GM21447 (cell line): ENCODE measurements at regions not wholly inside any gene's neighbourhood (a gene's known extent, or its start where the extent isn't known, plus 50 kb on each side); places are given as distances from the start of the nearest gene placed in this dataset.
"Not testable (repeated sequence)": the region's sequence is repeated elsewhere in the genome, so short reads cannot be mapped to it uniquely, and the experiment has no call there.

Experiments used
- ATAC-seq: cut with Tn5 transposase; IDR thresholded peaks from one replicate; pipeline ENCODE4 v1.9.1; 2021; ENCODE audit not compliant: unreplicated experiment

- no peak for ATAC-seq
These were observed 51.9 kb upstream of the TBL1XR1 start for GRCh38 chr3:177249203-177249602.

DNA sequence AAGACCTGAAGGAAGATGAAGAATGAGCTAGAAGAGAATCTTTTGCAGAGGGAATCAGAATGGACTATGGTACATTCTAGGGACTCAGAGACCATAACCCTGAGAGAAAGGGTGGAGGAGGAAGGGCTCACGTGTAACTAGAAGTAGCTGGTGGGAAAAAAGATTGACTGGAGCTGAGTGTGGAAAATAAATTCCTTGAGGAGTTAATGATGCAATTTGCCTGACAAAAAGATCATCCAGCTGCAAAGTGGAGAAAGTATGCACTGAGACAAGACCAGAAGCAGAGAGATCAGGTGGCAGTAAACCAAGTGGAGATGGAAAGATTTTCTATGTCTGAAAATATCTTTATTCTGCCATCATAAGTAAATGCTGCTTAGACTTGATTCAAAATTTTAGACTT is 52.9 kb upstream of the TBL1XR1 start:
- no peak for ATAC-seq

DNA sequence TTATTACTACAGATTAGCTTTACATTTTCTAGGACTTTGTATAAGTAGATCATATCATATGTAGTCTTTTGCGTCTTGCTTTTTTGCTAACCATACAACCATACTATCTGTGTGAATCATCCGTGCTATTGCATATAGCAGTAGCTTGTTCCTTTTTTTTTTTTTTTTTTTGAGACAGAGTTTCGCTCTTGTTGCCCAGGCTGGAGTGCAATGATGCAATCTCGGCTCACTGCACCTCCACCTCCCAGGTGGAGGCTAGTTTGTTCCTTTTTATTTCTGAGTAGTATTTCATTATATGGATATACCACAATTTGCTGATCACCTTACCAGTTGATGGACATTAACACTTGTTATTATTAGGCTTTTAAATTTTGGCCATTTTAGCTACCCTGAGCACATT is 54.5 kb upstream of the TBL1XR1 start:
- ATAC-seq = no peak

DNA sequence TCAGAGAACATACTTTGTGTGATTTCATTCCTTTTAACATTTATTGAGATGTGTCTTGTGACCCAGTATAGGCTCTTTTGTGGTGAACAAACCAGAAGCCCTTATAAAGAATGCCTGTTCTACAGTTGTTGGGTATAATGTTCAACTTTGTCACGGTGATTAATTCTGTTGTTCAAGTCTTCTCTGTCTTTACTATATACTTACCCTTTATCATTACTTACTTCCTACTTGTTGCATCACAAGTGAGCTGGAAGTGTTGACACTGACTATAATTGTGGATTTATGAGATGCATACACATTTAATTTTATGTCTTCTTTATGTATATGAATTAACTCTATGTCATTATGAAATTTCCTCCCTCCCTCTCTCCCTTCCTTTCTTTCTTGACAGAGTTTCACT is 59.7 kb upstream of the TBL1XR1 start:
- no peak for ATAC-seq

GRCh38 chr3:177257625-177258024 is 60.3 kb upstream of the TBL1XR1 start:
- no peak for ATAC-seq

GRCh38 chr3:177262396-177262795 is 65.1 kb upstream of the TBL1XR1 start:
- no peak for ATAC-seq

DNA sequence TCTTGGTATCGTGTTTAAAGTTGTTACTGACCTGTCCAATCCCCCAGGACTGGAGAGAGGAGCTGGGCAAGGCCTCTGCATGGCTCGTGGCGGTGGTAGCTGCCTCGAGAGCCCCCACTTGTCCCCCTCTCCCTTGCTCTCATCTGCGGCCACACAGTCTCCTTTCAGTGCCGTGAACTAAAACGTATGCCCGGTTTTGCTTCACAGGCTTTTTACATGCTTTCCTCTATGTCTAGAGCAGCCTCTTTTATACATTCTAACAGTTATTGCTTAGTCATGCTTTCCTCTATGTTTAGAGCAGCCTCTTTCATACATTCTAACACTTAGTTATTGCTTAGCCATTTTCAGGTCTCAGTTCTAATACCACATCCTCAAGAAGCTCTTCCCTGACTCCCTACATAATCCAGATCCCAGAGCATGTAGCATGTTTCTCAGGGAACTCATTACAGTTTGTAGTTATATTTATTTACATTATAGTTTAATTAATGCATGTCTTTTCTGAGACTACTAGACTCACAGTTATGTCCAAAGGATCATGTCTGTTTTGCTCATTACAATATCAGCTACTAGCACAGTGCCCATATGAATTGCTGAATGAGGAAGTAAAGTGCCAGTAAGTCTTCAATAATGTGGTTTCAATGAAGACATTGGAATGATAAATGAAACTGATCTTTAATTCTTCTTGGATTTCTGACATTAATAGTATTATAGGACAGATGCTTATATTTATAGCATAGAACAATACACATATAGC is 66.5 kb upstream of the TBL1XR1 start:
- ATAC-seq = no peak

GRCh38 chr3:177271811-177272501 is 74.7 kb upstream of the TBL1XR1 start:
- not testable (repeated sequence) for ATAC-seq

DNA sequence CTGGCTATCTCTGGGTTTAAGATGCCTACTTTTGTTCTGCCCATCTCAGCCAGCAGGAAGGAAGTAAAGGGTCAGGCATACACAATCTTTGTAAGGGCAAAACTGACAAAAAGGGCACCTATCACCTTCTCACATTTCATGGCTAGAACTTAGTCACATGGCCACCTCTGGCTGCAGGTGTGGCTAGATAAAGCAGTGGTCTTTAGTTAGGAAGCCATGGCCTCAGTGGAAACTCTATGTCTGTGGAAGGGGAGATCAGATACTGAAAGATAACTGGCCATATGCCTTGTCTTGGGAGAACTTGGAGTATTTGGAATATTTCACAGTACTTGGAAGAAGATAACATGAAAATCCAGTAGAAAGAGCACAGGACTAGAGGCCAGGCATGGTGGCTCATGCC is 80.7 kb upstream of the TBL1XR1 start:
- ATAC-seq = no peak

DNA sequence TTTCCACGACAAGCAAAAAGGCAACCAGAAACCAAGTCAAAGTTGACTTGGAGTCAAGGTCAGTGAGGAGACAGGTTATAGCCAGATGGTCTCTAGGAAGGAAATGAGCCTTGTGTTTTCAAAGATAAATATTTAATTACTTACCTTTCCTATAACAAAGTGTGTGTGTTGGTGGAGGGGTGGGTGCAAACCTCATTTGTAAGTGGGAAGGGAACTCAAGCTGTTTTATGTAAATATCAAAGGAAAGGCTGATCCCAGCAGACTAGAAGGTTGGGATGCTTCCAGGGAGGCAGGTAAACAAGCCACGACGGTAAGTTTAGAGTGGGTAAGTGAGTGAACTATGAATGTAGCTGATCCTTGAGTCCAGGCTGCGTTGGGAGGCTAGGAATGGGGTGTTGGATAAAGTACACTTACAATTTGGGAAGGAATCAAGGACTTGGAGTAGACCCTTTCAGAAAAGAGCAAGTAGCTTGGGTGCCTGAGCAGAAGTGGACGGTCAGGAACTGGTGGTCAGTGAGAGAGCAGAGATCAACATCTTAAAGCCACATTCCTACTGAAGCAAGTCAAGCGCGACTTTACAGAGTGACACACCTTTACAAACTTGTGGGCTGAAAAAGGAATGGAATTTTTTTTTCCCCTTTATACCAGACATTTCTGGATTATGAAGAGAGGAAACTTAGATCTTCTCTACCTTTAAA is 82.0 kb upstream of the TBL1XR1 start:
- no peak for ATAC-seq

- ATAC-seq = no peak
These were observed 84.2 kb upstream of the TBL1XR1 start for GRCh38 chr3:177281292-177282118.

DNA sequence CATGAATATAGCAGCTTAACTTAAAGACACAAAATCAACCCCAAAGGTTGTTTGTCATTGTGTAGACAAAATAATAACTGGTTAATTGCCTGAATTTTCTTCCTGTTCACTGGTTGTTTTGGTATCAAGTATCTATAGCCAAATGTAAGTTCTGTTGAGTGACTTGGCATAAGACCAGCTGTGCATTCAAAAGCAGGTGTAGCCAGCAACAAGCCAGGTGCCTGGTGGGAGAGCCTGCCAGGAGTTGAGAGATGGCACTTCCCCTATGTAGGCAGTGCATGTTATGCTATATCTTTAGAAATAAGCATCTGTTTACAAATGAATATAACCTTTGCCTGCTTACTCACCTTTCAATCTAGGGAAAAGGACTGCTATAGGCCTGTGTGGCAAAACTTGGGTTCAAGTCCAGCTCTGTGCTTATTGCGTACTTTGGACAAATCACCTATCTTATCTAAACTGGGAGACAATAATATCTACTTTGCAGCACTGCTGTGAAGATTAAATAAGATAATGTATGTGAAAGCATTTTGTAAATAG is 84.9 kb upstream of the TBL1XR1 start:
- ATAC-seq = no peak

DNA sequence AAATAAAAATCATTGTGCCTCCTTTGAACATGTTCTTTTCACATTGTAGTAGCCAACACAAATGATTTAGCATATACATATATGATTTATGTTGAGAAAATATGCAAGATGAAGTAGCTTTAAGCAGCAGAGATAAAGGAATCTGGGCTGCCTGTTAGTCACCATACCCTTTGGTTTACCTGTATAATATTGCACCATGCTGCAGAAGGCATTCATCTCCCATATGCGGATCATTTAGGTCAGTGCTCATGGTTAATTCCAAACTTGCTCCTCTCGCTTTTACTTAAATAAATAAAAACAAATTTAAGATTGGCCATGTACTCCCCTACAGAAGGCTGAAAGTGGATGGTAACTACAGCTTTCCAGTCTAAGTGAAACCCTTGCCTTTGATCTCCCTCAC is 86.7 kb upstream of the TBL1XR1 start:
- no peak for ATAC-seq

- ATAC-seq = no peak
These were observed 87.2 kb upstream of the TBL1XR1 start for GRCh38 chr3:177284383-177284881.

DNA sequence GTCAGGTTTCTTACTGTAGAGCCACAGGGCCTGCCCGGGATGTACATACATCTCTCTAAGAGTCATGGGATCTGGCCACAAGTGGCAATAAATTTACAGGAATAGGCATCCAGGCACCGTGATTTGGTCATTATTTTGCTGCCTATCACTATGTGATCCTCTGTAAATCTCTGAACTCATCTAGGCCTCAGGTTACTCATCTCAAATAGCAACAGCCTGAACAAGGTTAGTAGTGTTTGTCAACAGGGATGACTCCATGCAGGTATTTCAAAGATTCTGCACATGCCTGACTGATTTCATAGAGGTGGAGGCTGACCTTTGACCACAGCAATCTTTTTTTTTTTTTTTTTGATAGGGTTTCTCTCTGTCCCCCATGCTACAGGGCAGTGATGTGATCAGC is 88.8 kb upstream of the TBL1XR1 start:
- ATAC-seq = no peak

DNA sequence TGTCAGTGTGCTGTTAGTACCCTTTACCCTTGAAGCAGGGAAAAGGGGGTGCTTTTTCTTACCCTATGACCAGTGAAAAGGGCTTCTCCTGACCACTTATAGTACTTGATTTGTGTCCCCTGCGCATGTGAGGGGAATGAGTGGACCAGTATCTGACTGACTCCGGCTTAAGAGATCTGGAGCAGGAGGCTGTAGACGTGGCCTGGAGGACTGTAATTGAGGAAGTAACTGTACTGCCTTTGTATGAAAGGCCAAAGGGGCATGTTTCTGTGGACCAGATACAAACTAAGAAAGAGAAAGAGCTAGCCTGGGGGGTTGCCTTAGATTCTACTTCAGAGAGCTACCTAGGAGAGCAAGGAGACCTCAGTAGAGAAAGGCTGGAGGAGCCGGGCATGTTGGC is 89.9 kb upstream of the TBL1XR1 start:
- no peak for ATAC-seq

DNA sequence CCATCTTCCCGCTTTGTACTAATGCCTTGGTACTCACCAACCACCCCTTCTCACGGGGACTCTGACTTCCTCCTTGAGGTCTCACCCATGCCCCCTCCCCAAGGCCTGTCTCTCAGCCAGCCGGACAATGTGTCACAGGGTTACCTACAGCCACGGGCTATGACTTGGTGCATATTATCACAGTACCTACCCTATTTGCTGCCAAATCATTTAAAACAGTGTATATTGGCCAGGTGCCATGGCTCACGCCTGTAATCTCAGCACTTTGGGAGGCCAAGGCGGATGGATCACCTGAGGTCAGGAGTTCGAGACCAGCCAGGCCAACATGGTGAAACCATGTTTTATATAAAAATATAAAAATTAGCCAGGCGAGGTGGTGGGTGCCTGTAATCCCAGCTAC is 93.4 kb upstream of the TBL1XR1 start:
- no peak for ATAC-seq

DNA sequence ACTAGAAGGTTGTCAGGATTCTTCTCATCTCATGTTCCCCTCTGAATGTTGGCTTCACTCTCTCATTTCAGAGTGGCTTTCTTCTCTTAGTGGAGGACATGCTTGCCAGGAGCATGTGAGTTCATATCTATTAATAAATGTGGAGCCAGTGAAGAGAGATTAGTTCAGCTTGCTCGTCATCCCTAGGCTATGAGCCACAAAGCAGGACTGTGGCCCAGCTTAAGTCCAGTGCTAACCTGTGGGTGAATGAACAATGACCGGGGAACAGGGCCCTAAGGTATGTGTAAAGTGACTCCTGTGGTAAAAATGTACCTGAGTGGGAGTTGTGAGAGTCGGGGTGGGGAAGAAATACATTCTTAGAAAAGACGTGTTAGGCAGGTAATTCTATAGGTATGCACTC is 96.9 kb upstream of the TBL1XR1 start:
- ATAC-seq = no peak

- ATAC-seq = no peak
These were observed 97.8 kb upstream of the TBL1XR1 start for GRCh38 chr3:177295116-177295515.

DNA sequence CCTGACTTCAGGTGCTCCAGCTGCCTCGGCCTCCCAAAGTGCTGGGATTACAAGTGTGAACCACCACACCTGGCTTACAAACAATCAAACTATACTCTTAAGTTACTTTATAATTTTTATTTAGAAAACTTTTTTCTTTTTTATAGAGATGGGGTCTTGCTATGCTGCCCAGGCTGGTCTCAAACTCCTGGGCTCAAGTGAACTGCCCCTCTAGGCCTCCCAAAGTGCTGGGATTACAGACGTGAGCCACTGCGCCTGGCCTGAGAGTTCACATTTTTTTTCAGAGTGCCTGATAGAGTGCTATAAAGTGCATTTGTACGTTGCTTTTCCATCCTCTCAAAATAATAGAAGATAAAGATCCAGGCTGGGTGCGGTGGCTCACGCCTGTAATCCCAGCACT is 102.0 kb upstream of the TBL1XR1 start:
- no peak for ATAC-seq
